ENCODE measurements at regions not wholly inside any gene's neighbourhood (a gene's known extent, or its start where the extent isn't known, plus 50 kb on each side); places are given as distances from the start of the nearest gene placed in this dataset.

- Mint-ChIP-seq H3K9me3 (ENCODE audit: low read depth) (no peaks in the 10 kb centered on the region), H3K36me3 (ENCODE audit: insufficient read depth) (no peaks in the 10 kb centered on the region), H3K4me3 (ENCODE audit: low read depth) (no peak overlapping the region), H3K27ac (no peak overlapping the region), H3K4me1 (ENCODE audit: low read depth) (no peaks in the 10 kb centered on the region), H3K27me3 (peaks cover 16% of the 10 kb centered on the region)
- no peak for DNase-seq (ENCODE audit: low spot score, unreplicated experiment)
- TF ChIP-seq, protein P1, sequence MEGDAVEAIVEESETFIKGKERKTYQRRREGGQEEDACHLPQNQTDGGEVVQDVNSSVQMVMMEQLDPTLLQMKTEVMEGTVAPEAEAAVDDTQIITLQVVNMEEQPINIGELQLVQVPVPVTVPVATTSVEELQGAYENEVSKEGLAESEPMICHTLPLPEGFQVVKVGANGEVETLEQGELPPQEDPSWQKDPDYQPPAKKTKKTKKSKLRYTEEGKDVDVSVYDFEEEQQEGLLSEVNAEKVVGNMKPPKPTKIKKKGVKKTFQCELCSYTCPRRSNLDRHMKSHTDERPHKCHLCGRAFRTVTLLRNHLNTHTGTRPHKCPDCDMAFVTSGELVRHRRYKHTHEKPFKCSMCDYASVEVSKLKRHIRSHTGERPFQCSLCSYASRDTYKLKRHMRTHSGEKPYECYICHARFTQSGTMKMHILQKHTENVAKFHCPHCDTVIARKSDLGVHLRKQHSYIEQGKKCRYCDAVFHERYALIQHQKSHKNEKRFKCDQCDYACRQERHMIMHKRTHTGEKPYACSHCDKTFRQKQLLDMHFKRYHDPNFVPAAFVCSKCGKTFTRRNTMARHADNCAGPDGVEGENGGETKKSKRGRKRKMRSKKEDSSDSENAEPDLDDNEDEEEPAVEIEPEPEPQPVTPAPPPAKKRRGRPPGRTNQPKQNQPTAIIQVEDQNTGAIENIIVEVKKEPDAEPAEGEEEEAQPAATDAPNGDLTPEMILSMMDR (IDR thresholded peaks at IDR 0.05; ENCODE audit: unreplicated experiment), result no peak
These were observed 181.3 kb downstream of the KIF26A start for GRCh38 chr14:104319491-104320241.

- TF ChIP-seq, protein P1 (IDR thresholded peaks at IDR 0.05; ENCODE audit: unreplicated experiment), result no peak
- Mint-ChIP-seq H3K9me3 (ENCODE audit: low read depth) (no peaks in the 10 kb centered on the region), H3K27ac (no peak overlapping the region), H3K4me3 (ENCODE audit: low read depth) (no peak overlapping the region), H3K4me1 (ENCODE audit: low read depth) (no peaks in the 10 kb centered on the region), H3K27me3 (peaks cover 16% of the 10 kb centered on the region), H3K36me3 (ENCODE audit: insufficient read depth) (no peaks in the 10 kb centered on the region)
- DNase-seq (ENCODE audit: low spot score, unreplicated experiment), result no peak
These were observed 182.3 kb downstream of the KIF26A start for GRCh38 chr14:104320611-104321086.

GRCh38 chr14:104321088-104321801 is 182.9 kb downstream of the KIF26A start:
- Mint-ChIP-seq H3K4me3 (ENCODE audit: low read depth) (no peak overlapping the region), H3K4me1 (ENCODE audit: low read depth) (no peaks in the 10 kb centered on the region), H3K27me3 (peaks cover 16% of the 10 kb centered on the region), H3K9me3 (ENCODE audit: low read depth) (no peaks in the 10 kb centered on the region), H3K27ac (no peak overlapping the region), H3K36me3 (ENCODE audit: insufficient read depth) (no peaks in the 10 kb centered on the region)
- no peak for DNase-seq (ENCODE audit: low spot score, unreplicated experiment)
- TF ChIP-seq, protein P1 (IDR thresholded peaks at IDR 0.05; ENCODE audit: unreplicated experiment), result no peak

- no peaks in the 10 kb centered on the region for H3K9me3 Mint-ChIP-seq (ENCODE audit: low read depth)
- no peak overlapping the region for H3K27ac Mint-ChIP-seq
- H3K27me3 Mint-ChIP-seq, result peaks cover 16% of the 10 kb centered on the region
- TF ChIP-seq, protein P1 (IDR thresholded peaks at IDR 0.05; ENCODE audit: unreplicated experiment), result no peak
- H3K4me3 Mint-ChIP-seq (ENCODE audit: low read depth), result no peak overlapping the region
- H3K4me1 Mint-ChIP-seq (ENCODE audit: low read depth), result no peaks in the 10 kb centered on the region
- H3K36me3 Mint-ChIP-seq (ENCODE audit: insufficient read depth), result no peaks in the 10 kb centered on the region
- DNase-seq (ENCODE audit: low spot score, unreplicated experiment), result no peak
These were observed 183.4 kb downstream of the KIF26A start for GRCh38 chr14:104321802-104322130.

DNA sequence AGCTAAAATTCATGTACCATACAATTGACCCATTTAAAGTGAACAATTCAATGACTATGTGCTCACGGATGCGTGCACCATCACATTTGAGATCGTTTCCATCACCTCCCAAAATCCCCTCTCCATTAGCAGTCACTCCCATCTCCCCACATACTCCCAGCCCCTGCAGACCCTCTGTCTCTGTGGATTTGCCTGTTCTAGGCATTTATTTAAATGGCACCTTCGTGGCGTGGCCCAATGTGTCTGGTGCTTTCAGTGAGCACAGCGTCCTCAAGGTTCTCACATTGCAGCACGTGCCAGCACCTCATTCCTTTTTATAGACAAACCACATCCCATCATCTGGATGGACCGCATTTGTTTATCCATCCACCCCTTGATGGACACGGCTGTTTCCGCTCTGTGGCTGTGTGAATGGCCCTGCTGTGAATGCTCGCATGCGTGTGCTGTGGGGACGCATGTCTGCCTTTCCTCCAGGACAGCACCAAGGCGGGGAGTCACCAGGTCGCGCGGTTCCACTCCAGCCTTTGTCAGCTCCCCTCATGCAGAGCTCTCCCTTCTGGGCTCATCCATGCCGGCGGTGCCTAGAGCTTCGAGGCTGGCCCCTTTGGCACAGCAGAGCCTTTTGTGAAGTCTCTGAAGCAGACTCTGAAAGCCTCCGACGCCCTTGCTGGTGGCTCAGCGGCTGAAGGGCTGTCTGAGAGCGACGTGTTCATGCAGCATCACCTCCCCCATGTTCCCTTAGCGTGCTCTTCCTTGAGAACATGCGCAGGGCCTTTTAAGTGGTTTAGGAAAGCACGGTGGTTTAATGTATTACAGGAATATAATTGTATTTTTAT is 184.4 kb downstream of the KIF26A start:
- no peak overlapping the region for H3K4me3 Mint-ChIP-seq (ENCODE audit: low read depth)
- no peaks in the 10 kb centered on the region for H3K36me3 Mint-ChIP-seq (ENCODE audit: insufficient read depth)
- H3K27ac Mint-ChIP-seq, result no peak overlapping the region
- TF ChIP-seq, protein P1 (IDR thresholded peaks at IDR 0.05; ENCODE audit: unreplicated experiment), result no peak
- H3K4me1 Mint-ChIP-seq (ENCODE audit: low read depth), result no peaks in the 10 kb centered on the region
- peaks cover 12% of the 10 kb centered on the region for H3K27me3 Mint-ChIP-seq
- DNase-seq (ENCODE audit: low spot score, unreplicated experiment), result no peak
- no peaks in the 10 kb centered on the region for H3K9me3 Mint-ChIP-seq (ENCODE audit: low read depth)
